HG02678 (cell line): ENCODE measurements at regions not wholly inside any gene's neighbourhood (a gene's known extent, or its start where the extent isn't known, plus 50 kb on each side); places are given as distances from the start of the nearest gene placed in this dataset.
"Not testable (repeated sequence)": the region's sequence is repeated elsewhere in the genome, so short reads cannot be mapped to it uniquely, and the experiment has no call there.

Experiments used
- ATAC-seq: cut with Tn5 transposase; IDR thresholded peaks from one replicate; pipeline ENCODE4 v1.9.1; 2021; ENCODE audit warnings: mild to moderate bottlenecking, moderate library complexity; ENCODE audit not compliant: unreplicated experiment

DNA sequence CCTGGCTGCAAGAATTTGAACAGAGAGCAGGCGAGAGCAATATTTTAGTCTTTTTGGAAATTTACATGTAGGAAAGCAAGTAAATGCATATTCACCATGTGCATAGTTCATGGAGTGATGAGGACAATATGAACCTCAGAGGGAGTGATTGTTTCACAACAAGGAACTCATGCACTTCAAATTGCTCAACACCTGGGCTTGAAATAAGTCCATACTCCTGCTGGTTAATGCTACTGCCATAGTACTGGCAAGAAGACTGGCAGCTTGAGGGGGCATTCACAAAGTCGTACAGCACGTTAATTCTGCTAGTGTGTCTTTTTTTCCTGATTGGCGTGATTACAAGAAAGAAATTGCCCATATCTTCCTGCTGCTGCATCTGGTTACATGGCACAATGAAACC is 267.6 kb downstream of the PCDH17 start:
- ATAC-seq: no peak

DNA sequence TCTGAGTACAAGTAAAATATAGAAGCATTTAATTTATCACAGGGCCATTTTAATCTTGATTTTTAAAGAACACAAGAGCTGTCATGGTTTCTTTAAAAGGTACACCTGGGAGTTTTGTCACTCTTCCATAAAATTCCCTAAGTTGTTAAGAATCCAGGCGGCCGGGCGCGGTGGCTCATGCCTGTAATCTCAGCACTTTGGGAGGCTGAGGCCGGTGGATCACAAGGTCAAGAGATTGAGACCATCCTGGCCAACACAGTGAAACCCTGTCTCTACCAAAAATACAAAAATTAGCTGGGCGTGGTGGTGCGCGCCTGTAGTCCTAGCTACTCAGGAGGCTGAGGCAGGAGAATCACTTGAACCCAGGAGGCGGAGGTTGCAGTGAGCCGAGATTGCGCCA is 278.3 kb downstream of the PCDH17 start:
- ATAC-seq: not testable (repeated sequence)

DNA sequence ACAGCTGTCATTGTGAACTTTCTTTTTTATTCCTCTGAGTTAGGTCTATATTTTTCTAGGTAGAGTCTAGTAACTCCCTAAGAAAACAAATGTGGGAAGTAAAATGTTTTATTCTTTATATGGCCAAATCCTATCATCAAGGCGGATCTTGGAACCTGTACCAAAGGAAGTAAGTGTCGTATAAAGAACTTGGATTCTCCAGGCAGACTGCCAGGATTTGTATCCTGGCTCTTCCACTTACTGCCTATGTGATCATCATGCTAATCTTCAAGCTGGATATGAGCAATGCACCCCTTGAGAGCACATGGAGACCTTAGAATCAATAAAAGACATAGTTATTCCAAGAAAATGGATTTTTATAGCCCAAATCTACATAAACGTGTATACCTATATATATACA is 286.5 kb downstream of the PCDH17 start:
- no peak for ATAC-seq

DNA sequence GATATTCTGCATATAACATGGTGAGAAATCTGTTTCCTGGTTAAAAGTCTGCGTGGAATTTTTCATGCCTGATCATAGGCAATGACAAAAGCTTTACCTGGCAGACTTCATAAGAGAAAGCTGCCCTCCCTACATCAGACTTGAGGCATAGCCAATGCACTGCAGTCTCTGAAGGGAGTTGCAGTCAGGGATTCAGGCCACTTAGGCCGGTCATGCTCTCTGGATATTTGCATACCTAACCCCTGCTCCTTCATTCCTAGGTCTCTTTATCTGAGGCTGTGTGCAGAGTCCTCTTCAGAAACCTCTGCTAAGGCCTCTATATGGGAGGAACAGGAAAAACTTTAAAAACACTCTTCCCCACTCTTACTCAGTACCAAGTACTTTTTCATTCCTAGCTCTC is 287.4 kb downstream of the PCDH17 start:
- ATAC-seq: no peak

DNA sequence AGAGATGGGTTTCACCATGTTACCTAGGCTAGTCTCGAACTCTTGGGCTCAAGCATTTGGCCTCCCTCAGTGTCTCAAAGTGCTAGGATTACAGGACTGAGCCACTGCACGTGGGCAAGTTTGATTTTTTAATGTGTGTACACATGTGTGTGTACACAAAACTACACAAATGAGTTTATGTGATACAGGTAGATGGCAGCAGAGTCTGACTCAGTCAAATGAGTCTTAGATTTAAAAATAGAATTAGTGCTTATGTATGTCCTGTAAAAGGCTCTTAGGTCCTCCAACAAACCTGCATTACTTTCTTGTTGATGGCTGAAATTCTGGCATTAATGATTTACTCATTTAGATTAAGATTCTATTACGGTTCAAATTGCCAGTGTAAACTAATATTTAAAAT is 293.7 kb downstream of the PCDH17 start:
- no peak for ATAC-seq

DNA sequence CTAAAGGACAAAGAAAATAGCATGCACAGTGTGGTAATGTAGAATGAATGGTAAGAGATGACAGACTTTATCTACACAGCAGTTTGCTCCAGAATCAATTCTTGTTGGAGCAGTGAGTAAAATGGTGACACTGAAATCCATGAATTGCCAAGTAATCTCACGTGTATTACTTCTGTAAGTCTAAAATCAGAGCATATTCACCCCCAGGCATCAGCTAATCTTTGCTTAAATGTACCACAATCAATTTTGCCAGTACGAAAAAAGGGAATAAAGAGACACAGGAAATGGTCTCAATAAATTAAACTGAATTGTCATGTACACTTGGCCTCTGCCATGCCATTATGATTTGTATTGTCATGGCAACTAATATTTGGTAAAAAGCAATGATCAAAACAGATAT is 294.2 kb downstream of the PCDH17 start:
- no peak for ATAC-seq

DNA sequence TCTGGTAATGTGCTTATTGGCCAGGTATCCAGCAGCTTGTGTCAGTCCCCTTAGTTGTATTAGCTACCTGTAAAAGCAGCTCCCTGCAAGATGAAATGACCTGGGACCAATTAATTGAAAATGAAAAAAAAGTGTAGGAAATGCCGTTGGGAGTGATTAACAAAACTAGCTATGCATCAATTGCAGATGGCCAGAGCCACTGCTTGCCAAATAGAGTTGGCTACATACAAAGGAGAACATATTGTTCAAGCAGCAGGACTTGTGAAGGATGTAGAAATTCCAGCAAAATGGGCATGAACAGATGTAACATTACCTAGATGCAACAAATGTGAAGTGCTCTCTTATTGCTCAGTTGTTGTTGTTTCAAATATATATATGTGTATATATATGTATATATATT is 300.5 kb downstream of the PCDH17 start:
- ATAC-seq: no peak

DNA sequence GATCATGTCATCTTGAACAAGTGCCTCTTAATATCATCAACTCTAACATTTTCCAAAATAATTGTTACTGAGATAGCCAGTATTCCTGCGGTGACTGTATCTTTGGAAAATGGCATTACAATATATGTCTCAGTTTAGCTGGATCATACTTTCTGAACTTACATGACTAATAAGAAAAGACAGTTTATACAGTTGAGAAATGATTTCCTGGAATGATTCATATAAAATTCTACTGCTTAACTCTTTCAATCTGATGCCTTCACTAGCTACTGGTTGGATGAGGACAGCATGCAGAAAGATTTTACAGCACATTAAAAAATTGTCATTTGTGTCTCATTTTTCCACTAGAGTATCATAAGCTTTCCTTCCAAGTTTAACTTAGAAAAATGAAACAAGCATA is 302.1 kb downstream of the PCDH17 start:
- ATAC-seq: no peak

DNA sequence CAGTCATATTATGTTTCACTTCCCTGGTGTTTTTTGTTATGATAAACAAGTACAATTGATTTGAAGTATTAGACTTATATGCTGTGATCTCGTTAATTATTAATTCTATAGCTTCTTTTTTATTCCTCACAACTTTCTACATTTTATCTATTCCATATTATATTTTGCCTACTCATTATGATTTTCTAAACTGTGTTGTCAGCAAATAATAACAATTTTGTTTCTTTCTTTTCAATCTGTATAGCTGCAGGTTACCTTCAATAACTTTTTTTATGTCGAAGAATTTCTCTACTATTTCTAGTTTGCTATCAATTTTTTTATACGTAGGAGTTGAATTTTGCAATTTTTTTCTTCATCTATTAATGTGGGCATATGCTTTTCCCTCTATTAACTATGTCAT is 304.4 kb downstream of the PCDH17 start:
- ATAC-seq: no peak

DNA sequence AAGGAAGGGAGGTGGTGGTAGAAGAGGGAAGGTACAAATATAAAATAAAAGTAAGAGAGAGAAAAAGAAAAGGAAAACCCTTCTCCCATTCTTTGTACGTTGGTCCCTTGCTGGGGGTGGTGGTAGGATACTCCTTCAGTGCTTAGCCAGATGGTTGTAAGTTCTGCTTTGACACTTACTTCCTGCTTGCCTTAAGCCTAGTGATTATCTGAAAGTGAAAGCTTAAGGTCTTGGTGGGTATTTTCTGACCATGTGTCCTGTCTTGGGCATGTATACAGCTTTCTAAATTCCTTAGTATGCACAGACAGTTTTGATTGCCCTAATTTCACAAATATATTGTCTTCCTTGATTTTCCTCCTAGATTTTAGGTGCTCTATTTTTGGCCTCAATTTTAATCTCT is 314.8 kb downstream of the PCDH17 start:
- peak; percentile 97 for ATAC-seq

DNA sequence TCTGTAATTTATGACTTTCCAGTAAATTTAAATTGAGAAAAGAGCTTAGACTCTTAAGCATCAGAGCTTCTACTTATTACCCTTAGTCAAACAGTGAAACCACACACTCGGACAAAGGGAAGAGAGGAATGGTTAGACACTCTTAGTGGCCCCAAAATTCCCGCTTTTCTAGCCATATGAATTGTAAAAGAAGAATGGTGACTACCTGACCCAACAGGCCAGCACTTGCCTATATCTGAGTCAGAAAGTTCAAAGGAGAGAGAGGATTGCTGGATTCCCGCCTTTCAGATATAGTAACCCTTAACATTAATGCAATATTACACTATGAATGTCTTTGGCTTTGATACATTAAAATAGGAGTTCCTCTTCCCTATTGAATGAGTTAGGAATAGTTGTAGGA is 317.3 kb downstream of the PCDH17 start:
- no peak for ATAC-seq

DNA sequence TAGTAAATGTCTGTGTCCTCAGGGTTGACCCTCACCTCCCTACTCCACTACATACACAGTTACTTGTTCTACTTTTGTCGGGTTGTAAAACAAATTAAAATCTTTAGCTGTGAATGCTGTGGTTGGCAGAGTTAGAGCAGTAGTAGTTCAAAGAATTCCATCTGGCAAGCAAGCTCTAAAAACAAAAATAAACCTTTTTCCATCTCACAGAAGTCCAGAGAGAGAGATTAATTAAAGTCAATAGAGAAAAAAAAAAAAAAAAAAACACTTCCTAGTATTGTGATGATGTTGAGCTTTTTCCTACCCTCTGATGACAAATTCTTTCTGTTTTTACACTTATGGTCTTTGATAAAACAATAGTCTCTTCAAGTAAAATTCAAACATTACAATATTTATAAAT is 338.4 kb downstream of the PCDH17 start:
- no peak for ATAC-seq

DNA sequence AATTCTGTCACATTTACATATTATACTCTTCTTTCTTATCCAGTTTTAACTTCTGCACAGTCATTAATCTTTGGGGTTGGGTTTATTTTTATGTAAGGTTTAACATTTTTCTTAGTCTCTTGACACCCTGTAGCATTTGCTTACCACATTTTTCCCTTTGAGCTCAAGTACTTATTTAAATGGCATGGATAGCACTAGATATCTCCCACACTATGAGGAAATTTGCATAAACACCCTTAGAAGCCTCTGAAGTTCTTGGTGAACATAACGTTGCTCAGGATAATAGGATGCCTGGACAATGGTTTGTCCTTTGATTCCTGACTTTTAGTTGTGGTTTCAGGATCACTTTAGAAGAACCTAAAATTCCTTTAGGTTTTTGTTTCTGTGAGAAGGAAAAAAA is 338.9 kb downstream of the PCDH17 start:
- ATAC-seq: no peak

DNA sequence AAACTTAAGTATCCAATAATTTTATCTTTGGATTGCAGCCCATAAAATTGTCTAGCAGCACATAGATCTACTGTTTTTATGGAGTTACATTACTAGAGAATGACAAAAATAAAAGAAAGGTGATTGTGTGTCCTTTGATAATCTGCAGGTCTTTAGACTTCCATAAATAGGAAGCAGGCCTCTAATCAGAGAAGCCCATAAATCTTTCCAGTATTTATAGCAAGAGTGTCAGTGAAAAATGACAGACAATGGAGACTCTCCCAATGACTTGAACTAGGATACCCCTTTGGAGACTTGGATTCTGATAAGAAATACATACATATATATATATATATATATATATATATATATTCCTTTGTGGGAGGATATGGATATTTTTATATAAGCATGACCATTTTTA is 351.2 kb downstream of the PCDH17 start:
- no peak for ATAC-seq

DNA sequence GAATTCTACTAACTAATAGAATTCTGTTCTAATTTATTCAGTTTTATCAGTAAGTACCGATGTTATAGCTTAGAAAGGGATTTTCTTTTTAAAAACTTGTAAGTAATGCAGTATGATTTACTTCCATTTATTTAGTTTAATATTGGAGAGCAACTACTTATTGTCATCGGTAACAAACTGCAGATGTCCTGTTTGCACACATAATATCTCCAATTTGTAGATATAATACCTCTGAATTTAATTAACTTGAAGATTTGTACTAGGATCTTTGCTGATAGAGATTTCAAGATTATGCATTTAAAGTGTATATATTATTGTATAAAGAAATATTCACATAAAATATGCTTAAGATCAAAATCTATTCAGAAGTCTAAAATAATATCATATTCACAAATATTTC is 356.7 kb downstream of the PCDH17 start:
- ATAC-seq: no peak

DNA sequence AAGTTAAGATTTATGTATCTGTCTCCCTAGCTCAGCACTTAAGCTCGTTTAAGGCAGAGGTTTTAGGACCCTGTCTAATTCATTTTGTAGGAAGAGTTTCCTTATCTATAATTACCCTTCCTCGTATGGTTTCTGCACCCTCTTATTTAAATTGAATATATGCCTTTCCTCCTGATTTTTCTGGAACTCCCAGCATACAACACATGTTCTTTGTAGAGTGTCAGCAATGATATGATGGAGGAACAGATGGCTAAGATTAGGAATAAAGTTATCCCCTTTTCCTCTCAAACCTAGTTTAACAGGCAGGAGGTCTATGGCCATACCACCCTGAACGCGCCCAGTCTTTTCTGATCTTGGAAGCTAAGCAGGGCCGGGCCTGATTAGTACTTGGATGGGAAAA is 359.5 kb downstream of the PCDH17 start:
- no peak for ATAC-seq

DNA sequence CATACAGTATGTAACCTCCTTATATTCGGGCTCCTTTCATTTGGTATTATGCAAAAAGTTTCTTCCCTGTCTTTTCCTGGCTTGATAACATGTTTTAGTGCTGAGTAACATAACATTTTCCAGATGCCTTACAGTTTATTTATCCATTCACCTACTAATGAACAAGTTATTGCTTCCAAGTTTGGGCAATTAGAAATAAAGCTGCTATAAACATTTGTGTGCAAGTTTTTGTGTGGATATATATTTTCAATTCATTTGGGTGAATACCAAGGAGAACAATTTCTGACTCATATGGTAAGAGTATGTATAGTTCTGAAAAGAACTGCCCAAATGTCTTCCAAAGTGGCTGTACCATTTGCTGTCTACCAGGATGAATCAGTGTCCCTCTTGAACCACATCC is 360.9 kb downstream of the PCDH17 start:
- ATAC-seq: no peak

DNA sequence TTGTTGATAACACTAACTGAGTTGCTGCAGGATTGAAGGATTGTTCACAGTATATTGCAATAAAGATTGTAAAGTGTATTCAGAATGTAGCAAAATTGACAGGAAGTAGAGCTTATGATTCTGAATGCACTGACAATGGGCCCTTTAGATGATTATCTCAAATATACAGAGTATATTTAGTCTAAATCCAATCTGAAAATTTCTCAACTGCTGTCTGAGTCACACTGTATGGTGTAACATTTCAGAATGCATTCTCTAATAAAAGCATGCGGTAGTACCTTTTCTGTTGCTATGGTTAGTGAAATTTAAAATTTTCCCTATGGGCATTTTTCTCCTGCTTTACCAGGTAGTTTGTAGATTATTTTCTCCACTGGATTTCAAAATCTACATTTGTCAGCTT is 365.2 kb downstream of the PCDH17 start:
- no peak for ATAC-seq

DNA sequence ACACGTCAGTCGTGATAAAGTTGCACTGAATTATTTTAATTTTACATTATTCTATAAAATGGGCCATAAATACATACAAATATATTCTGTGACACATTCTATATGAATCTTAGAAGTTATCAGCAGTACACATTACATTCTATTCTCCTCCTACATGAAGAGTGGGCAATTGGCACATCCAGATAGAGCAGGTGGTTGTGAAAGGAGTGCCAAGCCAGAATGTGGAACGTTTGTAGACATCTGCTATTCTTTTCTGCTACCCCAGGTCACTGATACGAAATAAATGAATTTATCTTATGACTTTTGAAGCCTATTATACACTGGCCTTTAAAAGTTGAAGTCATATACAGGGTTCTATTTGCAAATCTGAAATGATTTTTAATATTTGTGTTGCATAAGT is 373.2 kb downstream of the PCDH17 start:
- ATAC-seq: no peak

DNA sequence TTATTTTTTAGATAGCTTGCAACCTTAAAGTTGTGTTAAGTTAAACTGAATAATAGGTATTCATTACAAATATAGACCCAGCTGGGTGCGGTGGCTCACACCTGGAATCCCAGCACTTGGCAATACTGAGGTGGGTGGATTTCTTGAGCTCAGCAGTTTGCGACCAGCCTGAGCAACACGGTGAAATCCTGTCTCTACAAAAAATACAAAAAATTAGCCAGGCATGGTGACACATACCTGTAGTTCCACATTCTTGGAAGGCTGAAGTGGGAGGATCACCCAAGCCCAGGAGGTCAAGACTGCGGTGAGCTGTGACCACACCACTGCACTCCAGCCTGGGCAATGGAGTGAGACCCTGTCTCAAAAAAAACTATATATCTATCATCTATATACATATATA is 386.5 kb downstream of the PCDH17 start:
- ATAC-seq: no peak

DNA sequence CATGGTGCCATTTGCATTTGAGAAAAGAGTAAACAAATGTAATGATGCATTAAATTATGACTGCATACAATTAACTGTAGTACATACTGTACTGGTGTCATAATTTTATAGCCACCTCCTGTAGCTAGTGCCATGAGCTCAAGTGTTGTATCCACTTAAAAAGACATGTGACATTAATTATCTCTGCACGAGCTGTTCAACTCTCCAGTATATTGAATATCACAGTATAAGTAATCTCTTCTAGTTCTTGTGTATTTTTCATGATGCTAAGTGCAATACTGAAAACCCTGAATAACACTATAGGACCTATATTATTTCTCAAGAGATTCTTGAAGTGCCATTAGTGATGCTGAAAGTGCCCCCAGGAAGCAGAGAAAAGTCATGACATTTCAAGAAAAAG is 387.3 kb downstream of the PCDH17 start:
- ATAC-seq: no peak

DNA sequence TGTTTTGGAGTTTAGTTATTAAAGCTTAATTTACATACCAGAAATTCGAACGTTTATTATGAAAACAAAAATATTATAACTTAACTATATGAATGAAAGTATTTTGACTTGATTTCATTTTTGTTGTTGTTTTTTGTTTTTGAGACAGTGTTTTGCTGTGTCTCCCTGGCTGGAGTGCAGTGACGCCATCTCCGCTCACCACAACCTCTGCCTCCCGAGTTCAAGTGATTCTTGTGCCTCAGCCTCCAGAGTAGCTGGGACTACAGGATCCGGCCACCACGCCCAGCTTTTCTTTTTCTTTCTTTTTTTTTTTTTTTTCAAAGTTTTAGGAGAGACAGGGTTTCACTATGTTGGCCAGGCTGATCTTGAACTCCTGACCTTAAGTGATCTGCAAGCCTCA is 392.6 kb downstream of the PCDH17 start:
- no peak for ATAC-seq

DNA sequence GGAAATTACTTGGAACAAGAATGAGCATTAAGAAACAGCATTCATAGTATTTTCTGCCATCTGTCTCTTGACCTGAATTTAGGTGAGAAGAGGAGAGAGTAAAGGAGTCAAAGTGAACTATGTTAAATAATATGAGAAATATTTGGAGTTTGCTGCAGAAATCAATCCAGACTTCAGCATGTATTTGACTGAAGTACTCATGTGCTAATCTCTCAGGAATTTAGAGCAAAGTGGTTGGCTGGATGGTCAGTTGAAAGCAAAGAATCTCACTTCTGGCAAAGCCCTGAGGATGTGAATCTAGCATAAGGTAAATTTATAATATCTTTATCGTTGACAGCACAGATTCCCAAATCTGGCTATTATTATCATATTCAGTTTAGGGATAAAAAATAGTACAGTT is 394.3 kb downstream of the PCDH17 start:
- no peak for ATAC-seq
